MCF 10A (cell line): ENCODE measurements at regions not wholly inside any gene's neighbourhood (a gene's known extent, or its start where the extent isn't known, plus 50 kb on each side); places are given as distances from the start of the nearest gene placed in this dataset.

ENCODE experiments used
- BruUV-seq: library from RNA; stranded (reverse); fragments of 400-500 nt; replicated peaks from 2 replicates; lab custom pipeline; 2021; lab: Mats Ljungman, UMichigan
- CTCF ChIA-PET: fragments of 300-600 bp; sonication (Branson Sonifier 250); formaldehyde crosslinking; extraction: SDS; loops from one replicate; lab custom pipeline; 2021; ENCODE audit warnings: antibody characterized with exemption, inconsistent platforms; lab: Yijun Ruan, JAX
- POLR2A ChIA-PET: fragments of 300-600, 350-650 bp; sonication (Branson Sonifier 250); formaldehyde crosslinking; extraction: SDS; loops from one replicate; lab custom pipeline; 2020; ENCODE audit warnings: antibody characterized with exemption, inconsistent platforms; lab: Yijun Ruan, JAX
- DNase-seq: peaks from one replicate; pipeline ENCODE4 v3.0.0-alpha.2; 2018; ENCODE audit not compliant: unreplicated experiment
- H3K27ac Mint-ChIP-seq: one replicate; pipeline ENCODE4 v1.8.0; 2022; ENCODE audit warnings: mild to moderate bottlenecking, low read depth, mixed read lengths; ENCODE audit not compliant: unreplicated experiment
- H3K27me3 Mint-ChIP-seq: one replicate; pipeline ENCODE4 v1.8.0; 2022; ENCODE audit warnings: mixed read lengths; ENCODE audit not compliant: insufficient read depth, unreplicated experiment
- H3K36me3 Mint-ChIP-seq: one replicate; pipeline ENCODE4 v1.8.0; 2022; ENCODE audit warnings: mild to moderate bottlenecking, moderate library complexity, mixed read lengths; ENCODE audit not compliant: insufficient read depth, unreplicated experiment
- H3K4me1 Mint-ChIP-seq: one replicate; pipeline ENCODE4 v1.8.0; 2022; ENCODE audit warnings: mixed read lengths; ENCODE audit not compliant: insufficient read depth, unreplicated experiment
- H3K4me3 Mint-ChIP-seq: one replicate; pipeline ENCODE4 v1.8.0; 2022; ENCODE audit warnings: mild to moderate bottlenecking, moderate library complexity, mixed read lengths; ENCODE audit not compliant: unreplicated experiment
- H3K9me3 Mint-ChIP-seq: one replicate; pipeline ENCODE4 v1.8.0; 2022; ENCODE audit warnings: mixed read lengths; ENCODE audit not compliant: unreplicated experiment
- CTCF ChIP-seq: fragments of 200-600 bp; IDR thresholded peaks from one replicate; pipeline ENCODE4 v1.8.0; 2022; ENCODE audit warnings: antibody characterized with exemption, mild to moderate bottlenecking; ENCODE audit not compliant: unreplicated experiment
- intact Hi-C: fragments of 100-400 bp; cut with micrococcal nuclease; formaldehyde crosslinking; loops from 2 replicates; pipeline ENCODE4 v1.14.1; 2022

- no peaks in the 10 kb centered on the region for H3K27me3 Mint-ChIP-seq
- no TSS peak for BruUV-seq
- H3K9me3 Mint-ChIP-seq, result no peaks in the 10 kb centered on the region
- H3K4me1 Mint-ChIP-seq, result peaks cover 8% of the 10 kb centered on the region
- TF ChIP-seq CTCF, result no peak
- ChIA-PET CTCF (no interaction called here), POLR2A (no interaction called here)
- intact Hi-C loops, result no loop called here
- no peak overlapping the region for H3K4me3 Mint-ChIP-seq
- no peaks in the 10 kb centered on the region for H3K36me3 Mint-ChIP-seq
- H3K27ac Mint-ChIP-seq, result no peak overlapping the region
- peak; percentile 45 for DNase-seq
Observed at GRCh38 chr13:76398425-76398824, 487.8 kb downstream of the KCTD12 start.

DNA sequence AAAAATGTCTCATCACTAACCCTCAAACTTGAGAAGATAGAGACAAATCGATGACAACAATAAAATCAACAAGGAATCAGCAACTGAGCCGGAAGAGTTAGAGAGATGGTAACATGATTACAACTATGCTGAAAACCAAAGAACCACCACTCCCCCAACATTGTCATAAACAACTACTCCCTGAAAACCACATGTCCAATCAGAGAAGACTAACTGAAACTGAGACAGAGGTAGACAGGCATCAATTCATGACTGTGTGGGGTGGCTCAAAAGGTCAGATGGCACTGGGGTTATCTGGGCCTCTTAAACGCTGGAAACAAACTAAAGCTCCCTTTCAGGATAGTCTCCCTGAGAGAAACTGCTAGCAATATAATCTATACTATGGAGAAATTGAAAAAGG is 488.8 kb downstream of the KCTD12 start:
- POLR2A ChIA-PET, result interaction anchor here (0.6 kb wide), 1 partner anchor 66 kb away, joined by 3 read pairs; no protein-coding TSS in a partner anchor
- H3K27ac Mint-ChIP-seq, result no peak overlapping the region
- BruUV-seq, result no TSS peak

DNA sequence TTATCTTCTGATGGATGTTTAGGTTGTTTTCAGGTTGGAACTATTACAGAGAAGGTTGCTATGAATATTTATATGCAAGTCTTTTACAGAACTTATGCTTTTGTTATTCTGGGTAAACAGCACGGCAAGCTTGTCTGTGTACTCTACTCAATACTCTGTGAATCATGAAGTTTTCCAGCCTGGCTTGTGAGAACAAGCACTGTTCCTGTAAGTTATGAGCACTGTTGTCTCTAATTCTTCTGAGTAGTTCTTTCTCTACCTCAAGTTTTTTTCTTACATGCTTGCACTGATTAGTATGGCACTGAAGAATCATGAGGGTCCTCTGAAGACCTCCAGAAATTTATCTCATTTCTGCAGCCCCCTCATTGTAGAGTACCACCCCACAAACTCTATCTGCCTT is 496.9 kb downstream of the KCTD12 start:
- no peak for DNase-seq
- peaks cover 9% of the 10 kb centered on the region for H3K4me1 Mint-ChIP-seq
- H3K27me3 Mint-ChIP-seq, result no peaks in the 10 kb centered on the region
- H3K36me3 Mint-ChIP-seq, result no peaks in the 10 kb centered on the region
- no peaks in the 10 kb centered on the region for H3K9me3 Mint-ChIP-seq
- no peak overlapping the region for H3K4me3 Mint-ChIP-seq
- no TSS peak for BruUV-seq
- CTCF ChIA-PET, result no interaction called here
- no peak overlapping the region for H3K27ac Mint-ChIP-seq
- no peak for TF ChIP-seq CTCF
- POLR2A ChIA-PET, result no interaction called here
- intact Hi-C loops, result loop anchor here (10.0 kb wide), 1 partner anchor 95 kb away; no protein-coding TSS in a partner anchor

More for the DNA sequence above, 488.8 kb downstream of the KCTD12 start:
- intact Hi-C loops, result no loop called here
- H3K27me3 Mint-ChIP-seq, result no peaks in the 10 kb centered on the region
- DNase-seq, result no peak
- TF ChIP-seq CTCF, result no peak
- no peak overlapping the region for H3K4me3 Mint-ChIP-seq
- CTCF ChIA-PET, result interaction anchor here (0.6 kb wide), 3 partner anchors 71 to 580 kb away, joined by 3 read pairs; no protein-coding TSS in a partner anchor
- H3K4me1 Mint-ChIP-seq, result peaks cover 8% of the 10 kb centered on the region
- H3K9me3 Mint-ChIP-seq, result no peaks in the 10 kb centered on the region
- H3K36me3 Mint-ChIP-seq, result no peaks in the 10 kb centered on the region

GRCh38 chr13:76387566-76387965 is 498.6 kb downstream of the KCTD12 start:
- H3K4me1 Mint-ChIP-seq, result peaks cover 13% of the 10 kb centered on the region
- no peak for TF ChIP-seq CTCF
- DNase-seq, result no peak
- BruUV-seq, result no TSS peak
- H3K27ac Mint-ChIP-seq, result no peak overlapping the region
- no peaks in the 10 kb centered on the region for H3K9me3 Mint-ChIP-seq
- no peak overlapping the region for H3K4me3 Mint-ChIP-seq
- H3K36me3 Mint-ChIP-seq, result no peaks in the 10 kb centered on the region
- intact Hi-C loops, result loop anchor here (10.0 kb wide), 1 partner anchor 93 kb away; no protein-coding TSS in a partner anchor
- POLR2A ChIA-PET, result no interaction called here
- no peaks in the 10 kb centered on the region for H3K27me3 Mint-ChIP-seq
- CTCF ChIA-PET, result interaction anchor here (0.7 to 1.2 kb wide), 2 partner anchors 85 to 88 kb away, joined by 3 read pairs; no protein-coding TSS in a partner anchor
